Neuronal stem cell (in vitro differentiated cells): ENCODE measurements at regions not wholly inside any gene's neighbourhood (a gene's known extent, or its start where the extent isn't known, plus 50 kb on each side); places are given as distances from the start of the nearest gene placed in this dataset. TPM values are rescaled to one million over a fixed set of nuclear protein-coding genes. Genes with fewer than 3 reads are reported as not detected.
"Not testable (repeated sequence)": the region's sequence is repeated elsewhere in the genome, so short reads cannot be mapped to it uniquely, and the experiment has no call there.

Experiments used
- DNase-seq: peaks from one replicate; pipeline ENCODE4 v3.0.0-alpha.2; 2013; ENCODE audit warnings: low spot score
- H2AFZ ChIP-seq: one replicate; pipeline ENCODE4 v1.6.1; 2013; ENCODE audit warnings: mild to moderate bottlenecking, low read length, inconsistent platforms
- H2AK5ac ChIP-seq: 2 replicates; pipeline ENCODE4 v1.6.1; 2013; ENCODE audit warnings: low read depth, mild to moderate bottlenecking, inconsistent platforms, low read length, moderate library complexity, mixed read lengths
- H2BK120ac ChIP-seq: 2 replicates; pipeline ENCODE4 v1.6.1; 2013; ENCODE audit warnings: low read depth, mild to moderate bottlenecking, inconsistent platforms, low read length, moderate library complexity, mixed read lengths
- H2BK12ac ChIP-seq: one replicate; pipeline ENCODE4 v1.6.1; 2013; ENCODE audit warnings: low read length, inconsistent platforms
- H2BK15ac ChIP-seq: 2 replicates; pipeline ENCODE4 v1.6.1; 2013; ENCODE audit warnings: mild to moderate bottlenecking, low read length, inconsistent platforms, mixed read lengths
- H2BK5ac ChIP-seq: one replicate; pipeline ENCODE4 v1.6.1; 2013; ENCODE audit warnings: inconsistent platforms, mild to moderate bottlenecking, low read length, moderate library complexity
- H3K14ac ChIP-seq: one replicate; pipeline ENCODE4 v1.6.1; 2013; ENCODE audit warnings: low read length, inconsistent platforms
- H3K18ac ChIP-seq: 2 replicates; pipeline ENCODE4 v1.6.1; 2013; ENCODE audit warnings: low read length, inconsistent platforms
- H3K23ac ChIP-seq: 2 replicates; pipeline ENCODE4 v1.6.1; 2013; ENCODE audit warnings: low read depth, mild to moderate bottlenecking, mixed read lengths, low read length, inconsistent platforms; ENCODE audit not compliant: poor library complexity
- H3K27ac ChIP-seq: replicated peaks from 3 replicates; pipeline ENCODE4 v1.5.1; 2013; ENCODE audit warnings: low read length, inconsistent platforms
- H3K27me3 ChIP-seq, 3 experiments: 2 replicates each; pipeline ENCODE4 v1.6.1; 2013; ENCODE audit warnings: low read length in 3 of 3, mild to moderate bottlenecking in 2 of 3, inconsistent platforms in 1 of 3, low read depth in 1 of 3, mixed read lengths in 1 of 3, moderate library complexity in 1 of 3; ENCODE audit not compliant: control insufficient read depth in 3 of 3, insufficient read depth in 3 of 3
- H3K36me3 ChIP-seq, 2 donors: replicated peaks in 1 of 2; 2 replicates each; pipeline ENCODE4 v1.6.1; 2013; ENCODE audit warnings: low read length in 2 of 2; ENCODE audit not compliant: control insufficient read depth in 2 of 2, insufficient read depth in 2 of 2
- H3K4ac ChIP-seq: 2 replicates; pipeline ENCODE4 v1.6.1; 2013; ENCODE audit warnings: inconsistent platforms, mild to moderate bottlenecking, low read length, moderate library complexity
- H3K4me1 ChIP-seq, 2 donors: 1 replicate in 1 of 2; 2 replicates in 1 of 2; pipeline ENCODE4 v1.6.1; 2013; ENCODE audit warnings: low read length in 2 of 2, low read depth in 1 of 2; ENCODE audit not compliant: control insufficient read depth in 2 of 2, insufficient read depth in 1 of 2
- H3K4me2 ChIP-seq: one replicate; pipeline ENCODE4 v1.6.1; 2013; ENCODE audit warnings: mild to moderate bottlenecking, low read length, inconsistent platforms; ENCODE audit not compliant: insufficient read depth, poor library complexity, severe bottlenecking
- H3K4me3 ChIP-seq, 2 donors: 2 replicates each; pipeline ENCODE4 v1.5.1; 2013; ENCODE audit warnings: low read length in 2 of 2, mild to moderate bottlenecking in 2 of 2, inconsistent platforms in 1 of 2, moderate library complexity in 1 of 2
- H3K79me1 ChIP-seq: one replicate; pipeline ENCODE4 v1.6.1; 2013; ENCODE audit warnings: low read depth, mild to moderate bottlenecking, inconsistent platforms, low read length, moderate library complexity
- H3K9ac ChIP-seq: one replicate; pipeline ENCODE4 v1.6.1; 2013; ENCODE audit warnings: mild to moderate bottlenecking, low read depth, low read length, inconsistent platforms; ENCODE audit not compliant: poor library complexity
- H3K9me3 ChIP-seq, 2 donors: replicated peaks in 1 of 2; 2 replicates each; pipeline versions ENCODE3 to v1.6.1; 2013; ENCODE audit warnings: low read length in 2 of 2, mild to moderate bottlenecking in 2 of 2, inconsistent platforms in 1 of 2, low read depth in 1 of 2, mixed read lengths in 1 of 2, moderate library complexity in 1 of 2; ENCODE audit not compliant: control insufficient read depth in 2 of 2, insufficient read depth in 1 of 2
- H4K8ac ChIP-seq: one replicate; pipeline ENCODE4 v1.6.1; 2013; ENCODE audit warnings: low read depth, mild to moderate bottlenecking, inconsistent platforms, low read length, moderate library complexity
- H4K91ac ChIP-seq: one replicate; pipeline ENCODE4 v1.6.1; 2013; ENCODE audit warnings: low read length, low read depth, mild to moderate bottlenecking, inconsistent platforms; ENCODE audit not compliant: poor library complexity
- WGBS, 2 donors: extraction: QIAGEN DNeasy Blood & Tissue Kit; methylation state at CpG; one replicate each; pipeline ENCODE4 v1.1.7; 2013; ENCODE audit warnings: missing lambda C conversion rate in 2 of 2, mixed read lengths in 1 of 2; ENCODE audit not compliant: insufficient read length in 2 of 2, insufficient replicate concordance in 1 of 2; ENCODE audit errors: extremely low coverage in 2 of 2; 5-methylcytosine and 5-hydroxymethylcytosine counted together
- small RNA-seq: library from polyadenylated mRNA; stranded (forward); fragments of <200 nt; extraction: miRNeasy Mini kit (QIAGEN cat#:217004); gene quantifications from one replicate; pipeline ENCODE3, GENCODE V24; 2013; ENCODE audit not compliant: insufficient read depth

DNA sequence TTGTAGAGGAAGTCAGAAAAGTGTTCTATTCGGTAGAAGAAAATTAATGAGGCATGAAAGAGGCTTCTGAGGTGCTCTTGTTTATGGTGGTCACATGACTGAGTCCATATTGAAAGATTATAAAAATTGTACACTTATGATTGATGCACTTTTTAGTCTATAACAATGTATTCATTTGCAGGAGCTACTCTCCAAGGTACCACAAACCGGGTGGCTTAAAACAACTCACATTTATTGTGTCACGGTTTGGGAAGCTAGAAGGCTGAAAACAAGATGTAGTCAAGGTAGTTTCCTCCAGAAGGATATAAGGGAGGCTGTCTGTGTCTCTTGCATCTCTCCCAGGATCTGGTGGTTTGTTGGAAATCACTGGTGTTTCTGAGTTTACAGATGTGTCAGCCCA lies 60.6 kb upstream of the GOLGA8M start:
- not testable (repeated sequence) for H3K27ac ChIP-seq, H3K4me1 ChIP-seq, H4K91ac ChIP-seq, H3K9me3 ChIP-seq, H3K4me2 ChIP-seq, H3K27me3 ChIP-seq, H3K23ac ChIP-seq, DNase-seq, H3K79me1 ChIP-seq, H2AFZ ChIP-seq, H3K14ac ChIP-seq, H2BK120ac ChIP-seq, H3K9ac ChIP-seq, H2AK5ac ChIP-seq, H3K4me3 ChIP-seq, H3K4ac ChIP-seq, H3K18ac ChIP-seq, H4K8ac ChIP-seq, H2BK15ac ChIP-seq, H2BK5ac ChIP-seq, H3K36me3 ChIP-seq, H2BK12ac ChIP-seq
- WGBS, 2 donors, result no CpG with 5 or more reads among the region's 3 CpGs

Small RNA genes lying in the stretch of these regions (small RNA-seq; reads per million reads assigned to genes)
- not detected for gene AC055876.3
